ENCODE measurements at regions not wholly inside any gene's neighbourhood (a gene's known extent, or its start where the extent isn't known, plus 50 kb on each side); places are given as distances from the start of the nearest gene placed in this dataset.

- no peak for DNase-seq
These were observed 439.3 kb upstream of the DAB2 start for GRCh38 chr5:39863926-39864552.

- DNase-seq = no peak
These were observed 432.3 kb upstream of the DAB2 start for GRCh38 chr5:39857041-39857440.

DNA sequence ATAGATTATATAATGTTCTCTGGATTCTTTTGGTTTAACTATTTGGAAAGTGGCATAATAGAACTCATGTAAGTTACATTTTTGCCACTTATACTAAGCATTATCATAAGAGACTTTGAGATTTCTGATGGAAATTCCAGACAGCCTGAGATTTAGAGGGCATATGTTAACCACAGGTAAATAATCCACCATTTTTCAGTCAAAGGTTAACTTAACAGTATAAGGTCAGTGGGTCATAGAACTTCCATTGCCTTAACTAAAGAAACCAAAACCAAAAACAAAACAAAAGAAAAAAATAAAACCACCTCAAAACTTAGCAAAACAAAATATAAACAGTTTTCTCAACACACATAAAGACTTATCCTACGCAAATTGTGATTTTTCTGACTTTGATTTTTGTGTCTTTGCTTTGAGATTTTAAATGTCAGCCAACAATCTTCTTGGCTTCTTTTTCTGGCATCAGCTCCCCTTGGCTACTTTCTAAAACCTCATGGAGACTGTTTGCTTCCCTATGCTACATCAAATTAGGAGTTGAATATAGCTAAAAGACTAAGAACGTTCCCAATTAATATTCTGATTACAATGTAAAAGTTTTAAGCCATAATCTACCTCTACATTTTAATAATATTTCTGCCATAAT is 430.1 kb upstream of the DAB2 start:
- DNase-seq = no peak

- no peak for DNase-seq
These were observed 425.5 kb upstream of the DAB2 start for GRCh38 chr5:39850291-39850690.

- no peak for DNase-seq
These were observed 421.4 kb upstream of the DAB2 start for GRCh38 chr5:39846144-39846543.

DNA sequence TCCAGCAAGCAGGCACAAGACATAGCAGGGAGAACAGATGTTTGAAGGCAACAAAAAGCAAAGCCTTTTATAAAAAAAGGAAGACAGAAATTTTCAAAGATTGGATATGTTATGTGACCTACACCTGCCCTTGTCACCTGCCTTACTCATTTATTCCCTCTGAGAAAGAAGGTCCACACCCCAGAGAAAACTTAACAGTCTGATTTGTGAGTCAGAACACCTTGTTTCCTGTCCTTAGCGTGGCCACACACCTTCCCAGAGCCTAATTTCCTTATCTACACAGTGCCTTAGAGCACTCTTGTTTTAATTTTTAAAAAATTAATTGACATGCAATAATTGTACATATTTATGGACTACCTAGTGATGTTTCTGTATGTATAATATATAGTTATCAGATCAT is 419.0 kb upstream of the DAB2 start:
- DNase-seq = no peak

DNA sequence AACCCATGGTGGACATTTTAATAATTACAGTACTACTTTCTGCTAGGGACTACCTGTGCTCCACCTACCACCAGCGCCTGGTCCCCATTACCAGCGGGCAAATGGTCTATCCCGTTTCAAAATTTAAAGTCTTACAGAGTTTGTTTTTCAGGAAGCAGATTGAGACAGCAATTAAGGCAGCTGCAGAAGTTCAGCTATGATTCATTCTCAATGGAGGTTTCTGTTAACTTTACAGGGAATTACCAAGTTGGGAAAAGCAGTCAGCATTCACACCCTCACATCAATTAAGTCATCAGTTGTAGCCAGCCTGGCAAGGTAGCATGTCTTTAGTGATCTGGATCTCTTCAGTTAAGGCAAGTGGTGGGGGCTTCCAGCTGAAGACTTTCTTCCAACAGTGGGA is 410.6 kb upstream of the DAB2 start:
- no peak for DNase-seq

- DNase-seq = no peak
These were observed 404.7 kb upstream of the DAB2 start for GRCh38 chr5:39829441-39829840.

DNA sequence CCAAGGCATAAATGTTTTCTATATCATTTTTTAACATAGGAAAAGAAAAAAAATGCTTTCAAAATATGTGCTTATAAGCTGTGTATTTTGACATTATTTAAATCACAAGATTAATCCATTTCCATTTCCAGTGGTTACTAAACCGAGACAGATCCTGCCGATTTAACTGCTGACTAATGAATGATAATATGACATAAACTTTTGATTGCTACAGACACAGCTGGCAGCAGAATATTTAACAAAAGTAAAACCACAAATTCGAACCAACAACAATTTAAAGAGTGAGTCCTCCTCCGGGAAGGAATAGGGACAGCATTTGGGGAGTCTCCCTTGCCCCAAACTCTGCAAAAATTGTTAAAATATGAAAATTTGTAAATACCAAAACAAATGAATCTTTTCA is 401.3 kb upstream of the DAB2 start:
- no peak for DNase-seq

DNA sequence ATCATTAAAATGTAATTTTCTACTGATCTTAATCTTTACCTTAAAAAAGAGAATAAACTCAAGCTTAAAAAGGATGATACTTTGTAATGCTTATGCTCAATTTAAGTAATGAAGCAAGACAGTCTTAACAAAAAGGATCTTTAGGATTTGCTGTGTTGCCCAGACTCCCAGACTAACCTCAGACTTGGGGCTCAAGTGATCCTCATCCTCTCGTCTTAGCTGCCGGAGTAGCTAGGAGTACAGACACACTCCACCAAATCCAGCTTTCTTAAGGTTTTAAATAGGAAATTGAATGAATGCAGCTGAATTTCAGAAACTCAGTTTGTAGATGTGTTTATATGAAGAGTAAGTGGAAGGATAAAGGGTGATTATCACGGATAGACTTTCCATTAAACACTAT is 400.5 kb upstream of the DAB2 start:
- no peak for DNase-seq

DNA sequence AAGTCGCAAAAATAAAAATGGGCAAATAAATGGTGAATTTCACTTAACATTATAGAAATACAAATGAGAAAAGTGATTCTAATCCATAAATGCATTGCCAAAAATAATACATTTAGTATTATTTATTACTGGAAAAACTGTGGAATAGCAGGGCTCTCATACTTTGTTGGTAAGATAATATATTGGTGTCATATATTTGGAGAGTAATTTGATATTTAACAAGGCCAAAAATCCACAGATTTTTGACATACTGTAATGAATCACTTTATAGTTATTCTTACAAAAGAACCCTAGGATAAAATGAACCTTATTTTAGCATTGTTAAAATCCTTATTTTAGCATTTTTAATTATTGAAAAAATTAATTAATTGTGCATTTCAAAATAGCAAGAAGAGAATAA is 397.2 kb upstream of the DAB2 start:
- DNase-seq = no peak

DNA sequence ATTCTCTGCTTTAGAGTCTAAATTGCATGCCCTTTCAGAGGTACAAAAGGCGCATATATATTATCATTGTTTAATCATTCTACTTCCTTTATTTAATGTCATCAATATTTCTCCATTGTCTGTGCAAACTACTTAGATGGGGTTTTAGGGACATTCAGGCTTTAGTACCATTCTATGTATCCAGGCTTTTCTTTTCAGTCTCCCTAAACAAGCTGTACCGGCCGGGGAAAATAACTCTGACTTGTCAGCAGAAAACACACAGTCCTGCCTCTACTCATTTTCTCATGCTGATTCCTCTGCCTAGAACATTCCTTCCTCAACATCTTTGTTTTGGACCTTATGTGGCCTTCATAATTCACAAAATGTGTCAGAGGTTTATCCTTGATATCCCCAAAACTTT is 392.1 kb upstream of the DAB2 start:
- DNase-seq = no peak

- no peak for DNase-seq
These were observed 391.5 kb upstream of the DAB2 start for GRCh38 chr5:39816156-39816845.

GRCh38 chr5:39815711-39816110 is 390.9 kb upstream of the DAB2 start:
- no peak for DNase-seq

- no peak for DNase-seq
These were observed 386.6 kb upstream of the DAB2 start for GRCh38 chr5:39811381-39811780.

DNA sequence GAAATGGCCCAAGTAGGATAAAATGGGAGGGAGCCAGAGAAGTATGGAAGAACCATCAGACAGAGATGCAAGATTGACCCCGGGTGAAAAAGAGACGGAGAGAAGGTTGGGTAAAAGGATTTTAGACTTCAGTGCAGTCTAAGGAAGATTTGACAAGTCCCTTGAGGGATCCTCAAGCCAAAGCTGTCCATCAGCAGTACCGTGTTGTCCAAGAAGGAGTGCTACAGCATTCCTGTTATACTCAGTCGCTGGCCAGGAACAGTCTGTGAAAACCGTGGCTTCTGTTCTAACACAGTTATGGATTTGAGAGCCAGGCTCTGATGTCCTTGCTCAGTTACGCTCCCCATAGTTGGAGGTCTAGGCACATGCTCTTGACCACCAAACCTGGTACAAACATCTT is 383.9 kb upstream of the DAB2 start:
- DNase-seq = no peak

DNA sequence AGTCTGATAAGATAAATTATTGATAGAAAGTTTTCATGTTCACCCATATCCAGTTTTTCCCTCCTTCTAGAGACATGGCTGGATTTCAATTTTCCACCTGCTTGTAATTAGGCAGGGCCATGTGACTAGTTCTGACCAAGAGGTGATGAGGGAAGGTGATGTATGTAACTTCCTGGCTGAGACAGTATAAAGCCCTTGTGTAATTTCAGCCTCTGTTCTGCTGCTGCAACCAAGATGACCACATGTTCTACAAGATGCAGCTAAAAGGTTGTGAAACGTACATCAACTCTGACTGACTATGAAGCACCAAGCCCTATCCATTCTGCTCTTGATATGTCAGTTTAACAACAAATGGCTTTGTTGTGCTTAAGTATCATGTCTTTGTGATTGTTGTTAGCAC is 376.5 kb upstream of the DAB2 start:
- DNase-seq = no peak

GRCh38 chr5:39800042-39800601 is 375.3 kb upstream of the DAB2 start:
- DNase-seq = no peak

DNA sequence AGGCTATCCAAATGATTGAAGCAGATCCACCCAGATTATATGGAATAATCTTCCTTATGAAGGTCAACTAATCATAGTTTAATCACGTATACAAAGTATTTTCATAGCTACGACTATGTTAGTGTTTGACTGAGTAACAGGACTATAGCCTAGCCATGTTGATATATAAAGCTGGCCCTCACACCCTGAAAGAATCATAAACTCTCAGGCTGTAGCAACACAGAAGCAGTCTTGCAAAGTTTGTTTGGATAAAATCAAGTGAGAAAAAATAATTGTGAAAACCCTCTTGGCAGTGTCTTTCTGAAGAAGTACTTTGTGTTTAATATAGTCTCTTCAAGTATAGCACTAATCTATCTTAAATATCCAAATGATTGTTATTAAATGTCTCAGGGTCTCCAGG is 374.5 kb upstream of the DAB2 start:
- no peak for DNase-seq

- DNase-seq = no peak
These were observed 369.9 kb upstream of the DAB2 start for GRCh38 chr5:39794513-39795210.

- DNase-seq = no peak
These were observed 360.6 kb upstream of the DAB2 start for GRCh38 chr5:39785410-39785809.

DNA sequence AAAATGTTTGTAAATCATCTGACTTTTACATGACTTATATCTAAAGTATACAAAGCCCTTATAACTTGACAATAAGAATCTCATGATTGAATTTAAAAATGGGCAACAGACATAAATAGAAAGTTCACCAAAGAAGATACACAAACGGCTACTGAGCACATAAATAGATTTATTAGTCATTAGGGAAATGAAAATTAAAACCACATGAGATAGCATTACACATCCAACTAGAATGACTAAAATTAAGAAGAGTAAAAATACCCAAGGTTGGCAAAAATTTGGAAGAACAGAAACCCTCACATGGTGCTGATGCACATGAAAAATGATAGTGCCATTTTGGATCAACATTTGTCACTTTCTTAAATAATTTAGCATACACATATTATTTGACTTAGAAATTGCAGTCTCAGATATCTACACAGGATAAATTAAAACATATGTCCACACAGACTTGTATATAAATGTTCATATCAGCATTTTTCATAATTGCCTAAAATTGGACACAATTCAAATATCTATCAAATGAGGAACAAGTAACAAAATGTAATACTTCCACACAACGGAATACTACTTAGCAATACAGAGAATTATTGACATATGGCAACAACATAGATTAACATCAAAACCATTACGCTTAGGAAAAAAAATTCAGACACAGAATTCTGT is 359.1 kb upstream of the DAB2 start:
- DNase-seq = no peak

DNA sequence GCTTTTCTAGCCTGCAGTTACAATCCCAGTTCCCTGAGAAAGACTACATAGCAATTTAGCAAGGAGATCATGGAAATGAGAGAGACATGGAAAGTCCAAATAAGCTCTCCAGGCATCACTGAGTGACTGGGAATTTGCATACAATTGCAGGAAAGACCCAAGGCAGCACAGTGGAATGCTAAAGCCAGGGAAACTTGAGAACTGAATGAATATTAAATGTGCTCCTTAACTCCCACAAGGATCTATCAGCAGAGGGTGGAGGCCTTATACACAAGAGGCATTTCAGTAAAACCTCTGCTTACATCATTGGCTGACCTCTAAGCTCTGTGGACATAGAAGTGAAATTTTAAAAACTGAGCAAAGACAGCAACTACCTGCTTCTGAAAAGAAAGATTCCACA is 355.6 kb upstream of the DAB2 start:
- DNase-seq = no peak
